Spleen (tissue), 11 donors: ENCODE measurements at regions not wholly inside any gene's neighbourhood (a gene's known extent, or its start where the extent isn't known, plus 50 kb on each side); places are given as distances from the start of the nearest gene placed in this dataset.

Experiments
- DNase-seq: peaks from one replicate; pipeline ENCODE4 v3.0.0-alpha.2; 2020
- H3K27ac ChIP-seq, 8 donors: fragments of 200-600 bp; sonication (generic) in 7 of 8; 1 replicate in 4 of 8; 2 replicates in 4 of 8; pipeline versions ENCODE4 v1.5.0 to v1.8.0; 2016 to 2021; ENCODE audit warnings: inconsistent platforms in 4 of 8, mild to moderate bottlenecking in 4 of 8, moderate library complexity in 1 of 8
- H3K27me3 ChIP-seq, 7 donors: fragments of 200-600 bp; sonication (generic) in 6 of 7; replicated peaks in 1 of 7; 1 replicate in 4 of 7; 2 replicates in 3 of 7; pipeline versions ENCODE4 v1.5.0 to v1.8.0; 2016 to 2021; ENCODE audit warnings: inconsistent platforms in 3 of 7, mild to moderate bottlenecking in 1 of 7
- H3K36me3 ChIP-seq, 6 donors: fragments of 200-600 bp; sonication (generic) in 5 of 6; 1 replicate in 4 of 6; 2 replicates in 2 of 6; pipeline versions ENCODE4 v1.5.0 to v1.8.0; 2016 to 2021; ENCODE audit warnings: inconsistent platforms in 2 of 6
- H3K4me1 ChIP-seq, 6 donors: fragments of 200-600 bp; sonication (generic) in 5 of 6; 1 replicate in 3 of 6; 2 replicates in 3 of 6; pipeline versions ENCODE4 v1.5.0 to v1.8.0; 2016 to 2021; ENCODE audit warnings: inconsistent platforms in 3 of 6
- H3K4me3 ChIP-seq, 8 donors: fragments of 200-600 bp; sonication (generic) in 7 of 8; 1 replicate in 4 of 8; 2 replicates in 4 of 8; pipeline versions ENCODE4 v1.5.0 to v1.8.0; 2016 to 2021; ENCODE audit warnings: inconsistent platforms in 4 of 8, mild to moderate bottlenecking in 4 of 8, moderate library complexity in 2 of 8
- H3K9me3 ChIP-seq, 8 donors: fragments of 200-600 bp; sonication (generic) in 7 of 8; 1 replicate in 4 of 8; 2 replicates in 4 of 8; pipeline versions ENCODE4 v1.5.0 to v1.8.0; 2016 to 2021; ENCODE audit warnings: inconsistent platforms in 4 of 8
- POLR2A ChIP-seq, 3 donors: fragments of 450-650 bp; IDR thresholded peaks; one replicate each; pipeline ENCODE4 v1.5.1; 2017; ENCODE audit warnings: antibody characterized with exemption in 3 of 3, mild to moderate bottlenecking in 1 of 3
- POLR2AphosphoS5 ChIP-seq, 3 donors: sonication (generic); formaldehyde crosslinking; IDR thresholded peaks; one replicate each; pipeline ENCODE4 v1.5.1; 2017; ENCODE audit warnings: antibody characterized with exemption in 3 of 3
- WGBS, 5 donors: extraction: QIAGEN DNeasy Blood & Tissue Kit in 3 of 5; methylation state at CpG; one replicate each; pipeline versions ENCODE4 v1.1.5 to v1.1.7; 2013 to 2018; 5-methylcytosine and 5-hydroxymethylcytosine counted together
- intact Hi-C: fragments of 100-400 bp; cut with DNase I; formaldehyde crosslinking; loops from one replicate; pipeline ENCODE4 v1.15.0; 2023; ENCODE audit warnings: low total_unique reads
- TF ChIP-seq, protein P1 (sequence below), 11 experiments: fragments of 200-600 bp in 7 of 11; fragments of 450-650 bp in 4 of 11; sonication (generic) in 4 of 11; IDR thresholded peaks in 8 of 11; conservative IDR thresholded peaks in 3 of 11; 1 replicate in 7 of 11; 2 replicates in 4 of 11; pipeline versions ENCODE4 v1.4.0 to v1.8.0; 2016 to 2021; ENCODE audit warnings: antibody characterized with exemption in 11 of 11, inconsistent platforms in 4 of 11, mild to moderate bottlenecking in 1 of 11
- donor health status: healthy with polysubstance abuse.
- donor health status: DM: no; HTN: no; CAD: no; lungs with moderate emphysema.
- donor health status: DM: no; HTN: no; CAD: no.
- donor health status: Bipolar disorder and iron deficiency.
- donor health status: healthy.
- donor health status: DM: no; HTN: no; CAD: no.
- donor health status: DM: yes; HTN: yes; CAD: no.

GRCh38 chr21:27269644-27270043 lies 302.8 kb upstream of the ADAMTS5 start:
- TF ChIP-seq, protein P1, sequence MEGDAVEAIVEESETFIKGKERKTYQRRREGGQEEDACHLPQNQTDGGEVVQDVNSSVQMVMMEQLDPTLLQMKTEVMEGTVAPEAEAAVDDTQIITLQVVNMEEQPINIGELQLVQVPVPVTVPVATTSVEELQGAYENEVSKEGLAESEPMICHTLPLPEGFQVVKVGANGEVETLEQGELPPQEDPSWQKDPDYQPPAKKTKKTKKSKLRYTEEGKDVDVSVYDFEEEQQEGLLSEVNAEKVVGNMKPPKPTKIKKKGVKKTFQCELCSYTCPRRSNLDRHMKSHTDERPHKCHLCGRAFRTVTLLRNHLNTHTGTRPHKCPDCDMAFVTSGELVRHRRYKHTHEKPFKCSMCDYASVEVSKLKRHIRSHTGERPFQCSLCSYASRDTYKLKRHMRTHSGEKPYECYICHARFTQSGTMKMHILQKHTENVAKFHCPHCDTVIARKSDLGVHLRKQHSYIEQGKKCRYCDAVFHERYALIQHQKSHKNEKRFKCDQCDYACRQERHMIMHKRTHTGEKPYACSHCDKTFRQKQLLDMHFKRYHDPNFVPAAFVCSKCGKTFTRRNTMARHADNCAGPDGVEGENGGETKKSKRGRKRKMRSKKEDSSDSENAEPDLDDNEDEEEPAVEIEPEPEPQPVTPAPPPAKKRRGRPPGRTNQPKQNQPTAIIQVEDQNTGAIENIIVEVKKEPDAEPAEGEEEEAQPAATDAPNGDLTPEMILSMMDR (IDR thresholded peaks at IDR 0.05 in 8 of 11, conservative IDR thresholded peaks at IDR 0.05 in 3 of 11): no peak
- TF ChIP-seq POLR2AphosphoS5 (IDR thresholded peaks at IDR 0.05) (no peak), POLR2A (IDR thresholded peaks at IDR 0.05) (no peak)
- H3K4me3 ChIP-seq: no peak overlapping the region
- intact Hi-C loops: no loop called here
- no peaks in the 10 kb centered on the region for H3K27me3 ChIP-seq
- no peak overlapping the region for H3K27ac ChIP-seq
- H3K36me3 ChIP-seq: no peaks in the 10 kb centered on the region
- no peaks in the 10 kb centered on the region for H3K4me1 ChIP-seq
- H3K9me3 ChIP-seq: no peaks in the 10 kb centered on the region
- no peak for DNase-seq

GRCh38 chr21:27268290-27268689 lies 301.4 kb upstream of the ADAMTS5 start:
- Histone ChIP-seq H3K36me3 (no peaks in the 10 kb centered on the region), H3K9me3 (no peaks in the 10 kb centered on the region), H3K4me3 (no peak overlapping the region), H3K27ac (no peak overlapping the region), H3K27me3 (no peaks in the 10 kb centered on the region), H3K4me1 (no peaks in the 10 kb centered on the region)
- TF ChIP-seq POLR2AphosphoS5 (IDR thresholded peaks at IDR 0.05) (no peak), POLR2A (IDR thresholded peaks at IDR 0.05) (no peak)
- 58 to 79% (median 73%) methylated on average over 2 of the region's 2 CpGs for WGBS, 5 donors
- intact Hi-C loops: no loop called here
- DNase-seq: no peak

- TF ChIP-seq, protein P1 (IDR thresholded peaks at IDR 0.05 in 8 of 11, conservative IDR thresholded peaks at IDR 0.05 in 3 of 11): no peak
- no peak for TF ChIP-seq POLR2A (IDR thresholded peaks at IDR 0.05)
- no peak for TF ChIP-seq POLR2AphosphoS5 (IDR thresholded peaks at IDR 0.05)
- Histone ChIP-seq H3K27ac (no peak overlapping the region), H3K9me3 (no peaks in the 10 kb centered on the region), H3K4me1 (no peaks in the 10 kb centered on the region), H3K36me3 (no peaks in the 10 kb centered on the region), H3K4me3 (no peak overlapping the region), H3K27me3 (no peaks in the 10 kb centered on the region)
- WGBS, 5 donors: 76 to 91% (median 88%) methylated on average over 2 of the region's 2 CpGs
- no peak for DNase-seq
- intact Hi-C loops: no loop called here
These were observed 299.1 kb upstream of the ADAMTS5 start for GRCh38 chr21:27265949-27266348.

DNA sequence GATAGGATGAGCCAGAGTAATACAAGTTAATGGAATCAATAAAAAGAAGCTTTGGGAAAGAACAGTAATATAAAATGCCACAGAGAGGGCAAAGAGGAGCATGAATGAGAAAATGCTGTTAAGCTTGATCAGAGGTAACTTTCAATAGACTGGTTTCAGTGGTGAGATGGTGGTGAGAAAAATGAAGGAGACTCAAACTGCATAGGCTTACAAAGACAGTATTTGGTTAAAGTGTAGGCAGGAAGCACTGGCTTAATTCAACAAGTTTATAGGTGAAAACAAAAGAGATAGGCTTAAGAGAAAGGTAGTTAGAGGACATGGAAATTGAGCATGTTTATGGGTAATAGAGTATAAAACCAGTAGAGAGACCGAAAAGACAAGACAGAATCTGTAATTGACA lies 298.6 kb upstream of the ADAMTS5 start:
- Histone ChIP-seq H3K27ac (no peak overlapping the region), H3K36me3 (no peaks in the 10 kb centered on the region), H3K27me3 (no peaks in the 10 kb centered on the region), H3K4me3 (no peak overlapping the region), H3K4me1 (no peaks in the 10 kb centered on the region), H3K9me3 (no peaks in the 10 kb centered on the region)
- intact Hi-C loops: no loop called here
- WGBS, 5 donors: 68 to 93% (median 87%) methylated on average over 1 of the region's 1 CpG
- no peak for DNase-seq
- TF ChIP-seq, protein P1 (IDR thresholded peaks at IDR 0.05 in 8 of 11, conservative IDR thresholded peaks at IDR 0.05 in 3 of 11): no peak
- TF ChIP-seq POLR2AphosphoS5 (IDR thresholded peaks at IDR 0.05) (no peak), POLR2A (IDR thresholded peaks at IDR 0.05) (no peak)

DNA sequence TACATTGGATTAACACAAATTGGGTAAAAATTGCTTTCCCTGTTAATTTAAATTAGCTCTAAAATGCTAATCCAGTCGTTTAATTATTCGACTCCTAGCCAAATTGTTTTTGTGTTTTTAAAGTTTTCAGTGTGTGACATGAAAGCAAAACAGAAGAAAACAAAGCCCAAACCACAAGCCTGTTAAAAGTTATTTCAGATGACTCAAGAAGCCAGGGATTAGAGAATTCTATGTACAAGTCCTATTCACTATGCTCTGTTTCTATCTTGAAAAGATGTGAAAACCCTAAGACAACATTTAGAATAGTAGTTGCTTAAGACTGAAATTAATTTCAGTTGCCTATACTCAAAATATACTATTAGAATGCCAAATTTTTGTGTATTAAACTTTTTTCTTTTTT lies 294.8 kb upstream of the ADAMTS5 start:
- H3K36me3 ChIP-seq: no peaks in the 10 kb centered on the region
- intact Hi-C loops: no loop called here
- no peak overlapping the region for H3K4me3 ChIP-seq
- TF ChIP-seq, protein P1 (IDR thresholded peaks at IDR 0.05 in 8 of 11, conservative IDR thresholded peaks at IDR 0.05 in 3 of 11): no peak
- TF ChIP-seq POLR2AphosphoS5 (IDR thresholded peaks at IDR 0.05) (no peak), POLR2A (IDR thresholded peaks at IDR 0.05) (no peak)
- whole genome bisulfite sequencing, 5 donors: 85 to 98% (median 88%) methylated on average over 2 of the region's 2 CpGs
- no peaks in the 10 kb centered on the region for H3K27me3 ChIP-seq
- no peak for DNase-seq
- H3K9me3 ChIP-seq: no peaks in the 10 kb centered on the region
- no peaks in the 10 kb centered on the region for H3K4me1 ChIP-seq
- H3K27ac ChIP-seq: no peak overlapping the region
